ENCODE measurements at regions not wholly inside any gene's neighbourhood (a gene's known extent, or its start where the extent isn't known, plus 50 kb on each side); places are given as distances from the start of the nearest gene placed in this dataset.
"Not testable (repeated sequence)": the region's sequence is repeated elsewhere in the genome, so short reads cannot be mapped to it uniquely, and the experiment has no call there.

GRCh38 chr6:144364208-144364720 lies 79.1 kb downstream of the UTRN start:
- Mint-ChIP-seq H3K9me3 (ENCODE audit: low read depth) (no peaks in the 10 kb centered on the region), H3K4me3 (no peak overlapping the region), H3K4me1 (peaks cover 46% of the 10 kb centered on the region), H3K27me3 (no peaks in the 10 kb centered on the region), H3K36me3 (peaks cover 57% of the 10 kb centered on the region), H3K27ac (no peak overlapping the region)
- DNase-seq (no peak), ATAC-seq (no peak)
- CTCF ChIA-PET = no interaction called here

GRCh38 chr6:144364782-144365181 lies 79.6 kb downstream of the UTRN start:
- Mint-ChIP-seq H3K27me3 (no peaks in the 10 kb centered on the region), H3K27ac (no peak overlapping the region), H3K4me3 (no peak overlapping the region), H3K4me1 (peaks cover 44% of the 10 kb centered on the region), H3K9me3 (ENCODE audit: low read depth) (no peaks in the 10 kb centered on the region), H3K36me3 (peaks cover 60% of the 10 kb centered on the region)
- no peak for ATAC-seq
- CTCF ChIA-PET = no interaction called here
- DNase-seq = no peak

DNA sequence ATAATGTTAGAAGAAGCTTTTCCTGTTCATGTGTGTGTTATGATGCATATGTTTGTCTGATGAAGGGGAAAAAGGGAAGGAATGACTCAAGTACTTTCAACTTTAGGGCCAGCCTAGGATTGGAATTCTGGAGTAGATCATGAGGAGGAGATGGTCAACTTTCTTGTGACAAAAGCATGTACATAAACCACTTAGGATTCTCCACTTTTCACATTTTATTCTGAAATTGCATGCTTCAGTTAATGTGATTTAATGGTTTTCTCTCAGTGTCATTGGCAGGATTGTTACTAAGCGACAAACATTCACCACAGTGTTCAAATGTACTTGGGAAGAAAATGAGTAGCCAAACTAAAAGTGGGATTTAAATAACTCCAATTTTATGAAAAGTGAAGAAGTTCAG lies 80.1 kb downstream of the UTRN start:
- no peaks in the 10 kb centered on the region for H3K9me3 Mint-ChIP-seq (ENCODE audit: low read depth)
- no peak overlapping the region for H3K4me3 Mint-ChIP-seq
- CTCF ChIA-PET = no interaction called here
- H3K27me3 Mint-ChIP-seq = no peaks in the 10 kb centered on the region
- H3K27ac Mint-ChIP-seq = no peak overlapping the region
- ATAC-seq (no peak), DNase-seq (no peak)
- H3K4me1 Mint-ChIP-seq = peaks cover 42% of the 10 kb centered on the region
- peaks cover 62% of the 10 kb centered on the region for H3K36me3 Mint-ChIP-seq

- H3K4me1 Mint-ChIP-seq; ATAC-seq; H3K27ac Mint-ChIP-seq; H3K4me3 Mint-ChIP-seq; H3K27me3 Mint-ChIP-seq; CTCF ChIA-PET; DNase-seq; H3K9me3 Mint-ChIP-seq (ENCODE audit: low read depth): not testable (repeated sequence)
- H3K36me3 Mint-ChIP-seq = peaks cover 58% of the 10 kb centered on the region
Observed at GRCh38 chr6:144369696-144370095, 84.6 kb downstream of the UTRN start.

- CTCF ChIA-PET = no interaction called here
Observed at GRCh38 chr6:144372116-144372515, 87.0 kb downstream of the UTRN start.

GRCh38 chr6:144372611-144373594 lies 87.8 kb downstream of the UTRN start:
- Mint-ChIP-seq H3K4me3 (no peak overlapping the region), H3K4me1 (peaks cover 16% of the 10 kb centered on the region), H3K27ac (no peak overlapping the region), H3K9me3 (ENCODE audit: low read depth) (no peaks in the 10 kb centered on the region), H3K27me3 (no peaks in the 10 kb centered on the region), H3K36me3 (peaks cover 52% of the 10 kb centered on the region)
- no peak for DNase-seq
- no peak for ATAC-seq
- CTCF ChIA-PET = no interaction called here

More at GRCh38 chr6:144372116-144372515, 87.0 kb downstream of the UTRN start:
- no peak for DNase-seq
- no peaks in the 10 kb centered on the region for H3K9me3 Mint-ChIP-seq (ENCODE audit: low read depth)
- peaks cover 51% of the 10 kb centered on the region for H3K36me3 Mint-ChIP-seq
- H3K4me3 Mint-ChIP-seq = no peak overlapping the region
- no peak for ATAC-seq
- peaks cover 9% of the 10 kb centered on the region for H3K4me1 Mint-ChIP-seq
- no peaks in the 10 kb centered on the region for H3K27me3 Mint-ChIP-seq
- H3K27ac Mint-ChIP-seq = no peak overlapping the region

DNA sequence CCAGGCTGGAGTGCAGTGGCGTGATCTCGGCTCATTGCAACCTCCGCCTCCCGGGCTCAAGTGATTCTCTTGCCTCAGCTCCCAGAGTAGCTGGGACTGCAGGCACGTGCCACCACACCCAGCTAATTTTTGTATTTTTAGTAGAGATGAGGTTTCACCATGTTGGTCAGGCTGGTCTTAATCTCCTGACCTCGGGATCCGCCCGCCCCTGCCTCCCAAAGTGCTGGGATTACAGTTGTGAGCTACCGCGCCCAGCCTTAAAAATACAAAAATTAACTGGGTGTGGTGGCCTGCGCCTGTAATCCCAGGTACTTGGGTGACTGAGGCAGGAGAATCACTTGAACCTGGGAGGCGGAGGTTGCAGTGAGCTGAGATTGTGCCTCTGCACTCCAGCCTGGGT lies 89.4 kb downstream of the UTRN start:
- peaks cover 24% of the 10 kb centered on the region for H3K4me1 Mint-ChIP-seq
- H3K9me3 Mint-ChIP-seq (ENCODE audit: low read depth); CTCF ChIA-PET; H3K4me3 Mint-ChIP-seq; H3K27me3 Mint-ChIP-seq; H3K27ac Mint-ChIP-seq; DNase-seq; ATAC-seq: not testable (repeated sequence)
- H3K36me3 Mint-ChIP-seq = peaks cover 52% of the 10 kb centered on the region

GRCh38 chr6:144377586-144378210 lies 92.6 kb downstream of the UTRN start:
- Mint-ChIP-seq H3K4me1 (peaks cover 24% of the 10 kb centered on the region), H3K36me3 (peaks cover 54% of the 10 kb centered on the region), H3K27me3 (no peaks in the 10 kb centered on the region), H3K9me3 (ENCODE audit: low read depth) (peaks cover 15% of the 10 kb centered on the region), H3K4me3 (no peak overlapping the region), H3K27ac (no peak overlapping the region)
- no peak for ATAC-seq
- peak; percentile 45 for DNase-seq
- CTCF ChIA-PET = no interaction called here

DNA sequence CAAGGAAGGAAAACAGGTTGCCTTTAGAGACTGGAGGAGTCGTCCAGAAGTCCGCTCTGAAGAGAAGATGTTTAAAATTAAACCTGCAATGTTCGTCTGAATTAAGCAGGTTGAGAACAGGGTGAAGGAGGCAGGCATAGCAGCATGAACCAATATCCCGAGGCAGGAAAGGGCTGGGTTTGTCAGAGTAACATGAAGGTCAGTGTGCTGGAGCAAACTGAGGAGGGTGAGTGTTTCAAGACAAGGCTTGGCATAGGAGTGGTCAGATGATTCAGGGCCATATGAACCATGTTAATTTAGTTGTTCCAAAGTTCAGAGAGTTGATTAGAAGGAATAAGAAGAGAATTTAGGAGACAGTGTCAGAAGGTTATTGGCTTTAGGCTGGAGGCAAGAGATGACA lies 93.3 kb downstream of the UTRN start:
- Mint-ChIP-seq H3K4me1 (peaks cover 24% of the 10 kb centered on the region), H3K4me3 (no peak overlapping the region), H3K27me3 (no peaks in the 10 kb centered on the region), H3K36me3 (peaks cover 50% of the 10 kb centered on the region), H3K9me3 (ENCODE audit: low read depth) (peaks cover 15% of the 10 kb centered on the region), H3K27ac (no peak overlapping the region)
- no peak for DNase-seq
- CTCF ChIA-PET = no interaction called here
- ATAC-seq = no peak

DNA sequence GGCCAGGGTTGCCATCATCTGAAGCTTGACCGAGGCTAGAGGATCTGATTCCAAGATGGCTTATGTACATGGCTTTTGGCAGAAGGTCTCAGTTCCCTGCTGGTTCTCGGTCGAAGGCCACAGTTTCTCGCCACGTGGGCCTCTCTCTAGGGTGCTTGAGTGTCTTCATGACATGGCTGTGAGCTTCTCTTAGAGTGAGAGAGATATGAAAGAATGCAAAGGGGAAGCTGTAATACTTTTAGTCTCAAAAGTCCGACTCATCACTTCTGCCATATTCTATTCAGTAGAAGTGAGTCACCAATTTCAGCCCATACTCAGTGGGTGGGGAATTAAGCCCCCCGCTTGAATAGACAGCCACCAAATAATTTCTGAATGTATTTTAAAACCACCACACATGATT lies 94.2 kb downstream of the UTRN start:
- Mint-ChIP-seq H3K4me3 (no peak overlapping the region), H3K4me1 (peaks cover 27% of the 10 kb centered on the region), H3K27me3 (no peaks in the 10 kb centered on the region), H3K36me3 (peaks cover 51% of the 10 kb centered on the region), H3K27ac (no peak overlapping the region), H3K9me3 (ENCODE audit: low read depth) (peaks cover 15% of the 10 kb centered on the region)
- DNase-seq = no peak
- ATAC-seq = no peak
- CTCF ChIA-PET = no interaction called here

DNA sequence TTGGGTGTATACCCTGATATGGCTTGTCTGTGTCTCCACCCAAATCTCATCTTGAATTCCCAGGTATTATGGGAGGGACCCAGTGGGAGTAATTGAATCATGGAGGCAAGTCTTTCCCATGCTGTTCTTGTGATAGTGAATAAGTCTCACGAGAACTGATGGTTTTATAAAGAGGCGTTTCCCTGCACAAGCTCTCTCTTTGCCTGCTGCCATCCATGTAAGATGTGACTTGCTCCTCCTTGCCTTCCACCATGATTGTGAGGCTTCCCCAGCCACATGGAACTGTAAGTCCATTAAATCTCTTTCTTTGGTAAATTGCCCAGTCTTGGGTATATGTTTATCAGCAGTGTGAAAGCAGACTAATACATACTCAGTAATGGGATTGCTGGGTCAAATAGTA lies 96.4 kb downstream of the UTRN start:
- peaks cover 47% of the 10 kb centered on the region for H3K36me3 Mint-ChIP-seq
- CTCF ChIA-PET, H3K27ac Mint-ChIP-seq: not testable (repeated sequence)

GRCh38 chr6:144383336-144383735 lies 98.2 kb downstream of the UTRN start:
- Mint-ChIP-seq H3K4me1 (peaks cover 17% of the 10 kb centered on the region), H3K36me3 (peaks cover 46% of the 10 kb centered on the region), H3K4me3 (no peak overlapping the region), H3K27ac (no peak overlapping the region), H3K27me3 (no peaks in the 10 kb centered on the region), H3K9me3 (ENCODE audit: low read depth) (peaks cover 18% of the 10 kb centered on the region)
- DNase-seq (no peak), ATAC-seq (no peak)
- CTCF ChIA-PET = no interaction called here

More for the DNA sequence above, 96.4 kb downstream of the UTRN start:
- Mint-ChIP-seq H3K4me1 (peaks cover 25% of the 10 kb centered on the region), H3K9me3 (ENCODE audit: low read depth) (peaks cover 18% of the 10 kb centered on the region)
- not testable (repeated sequence) for H3K27me3 Mint-ChIP-seq, DNase-seq, ATAC-seq, H3K4me3 Mint-ChIP-seq

GRCh38 chr6:144384427-144384826 lies 99.3 kb downstream of the UTRN start:
- H3K4me3 Mint-ChIP-seq = no peak overlapping the region
- DNase-seq = no peak
- H3K27ac Mint-ChIP-seq = no peak overlapping the region
- H3K4me1 Mint-ChIP-seq = peaks cover 11% of the 10 kb centered on the region
- no peak for ATAC-seq
- peaks cover 14% of the 10 kb centered on the region for H3K9me3 Mint-ChIP-seq (ENCODE audit: low read depth)
- H3K36me3 Mint-ChIP-seq = peaks cover 43% of the 10 kb centered on the region
- CTCF ChIA-PET = interaction anchor here (1.3 kb wide), 1 partner anchor 9 kb away, joined by 3 read pairs; no protein-coding TSS in a partner anchor
- H3K27me3 Mint-ChIP-seq = no peaks in the 10 kb centered on the region

DNA sequence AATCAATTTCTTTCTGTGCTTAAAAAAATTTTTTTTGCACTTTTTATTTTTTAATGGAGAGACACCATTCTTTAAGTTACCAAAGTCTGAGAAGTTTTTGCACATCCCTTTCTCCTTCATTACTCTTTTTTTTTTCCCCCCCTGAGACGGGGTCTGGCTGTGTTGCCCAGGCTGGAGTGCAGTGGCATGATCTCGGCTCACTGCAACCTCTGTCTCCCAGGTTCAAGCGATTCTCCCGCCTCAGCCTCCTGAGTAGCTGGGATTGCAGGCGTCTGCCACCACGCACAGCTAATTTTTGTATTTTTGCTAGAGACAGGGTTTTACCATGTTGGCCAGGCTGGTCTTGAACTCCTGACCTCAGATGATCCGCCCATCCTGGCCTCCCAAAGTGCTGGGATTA lies 104.3 kb downstream of the UTRN start:
- DNase-seq; H3K27ac Mint-ChIP-seq; ATAC-seq; H3K4me3 Mint-ChIP-seq; H3K9me3 Mint-ChIP-seq (ENCODE audit: low read depth); CTCF ChIA-PET; H3K27me3 Mint-ChIP-seq: not testable (repeated sequence)
- Mint-ChIP-seq H3K36me3 (peaks cover 40% of the 10 kb centered on the region), H3K4me1 (peaks cover 10% of the 10 kb centered on the region)
